Neural progenitor cell (in vitro differentiated cells): ENCODE measurements at regions not wholly inside any gene's neighbourhood (a gene's known extent, or its start where the extent isn't known, plus 50 kb on each side); places are given as distances from the start of the nearest gene placed in this dataset.

Source experiments
- EZH2 ChIP-seq: fragments of 200-600 bp; sonication (generic); IDR thresholded peaks from 2 replicates; pipeline ENCODE4 v1.6.1; 2017; ENCODE audit warnings: antibody characterized with exemption, mild to moderate bottlenecking, moderate library complexity
- EZH2phosphoT487 ChIP-seq: fragments of 200-600 bp; sonication (generic); IDR thresholded peaks from 2 replicates; pipeline ENCODE4 v1.6.1; 2017; ENCODE audit warnings: antibody characterized with exemption
- TF ChIP-seq, protein P1 (sequence below): fragments of 200-600 bp; sonication (generic); IDR thresholded peaks from 2 replicates; pipeline ENCODE4 v1.5.1; 2017; ENCODE audit warnings: antibody characterized with exemption, mild to moderate bottlenecking

GRCh38 chr3:194011807-194012206, 124.1 kb upstream of the HES1 start:
- TF ChIP-seq EZH2 (no peak), EZH2phosphoT487 (no peak)
- TF ChIP-seq, protein P1, sequence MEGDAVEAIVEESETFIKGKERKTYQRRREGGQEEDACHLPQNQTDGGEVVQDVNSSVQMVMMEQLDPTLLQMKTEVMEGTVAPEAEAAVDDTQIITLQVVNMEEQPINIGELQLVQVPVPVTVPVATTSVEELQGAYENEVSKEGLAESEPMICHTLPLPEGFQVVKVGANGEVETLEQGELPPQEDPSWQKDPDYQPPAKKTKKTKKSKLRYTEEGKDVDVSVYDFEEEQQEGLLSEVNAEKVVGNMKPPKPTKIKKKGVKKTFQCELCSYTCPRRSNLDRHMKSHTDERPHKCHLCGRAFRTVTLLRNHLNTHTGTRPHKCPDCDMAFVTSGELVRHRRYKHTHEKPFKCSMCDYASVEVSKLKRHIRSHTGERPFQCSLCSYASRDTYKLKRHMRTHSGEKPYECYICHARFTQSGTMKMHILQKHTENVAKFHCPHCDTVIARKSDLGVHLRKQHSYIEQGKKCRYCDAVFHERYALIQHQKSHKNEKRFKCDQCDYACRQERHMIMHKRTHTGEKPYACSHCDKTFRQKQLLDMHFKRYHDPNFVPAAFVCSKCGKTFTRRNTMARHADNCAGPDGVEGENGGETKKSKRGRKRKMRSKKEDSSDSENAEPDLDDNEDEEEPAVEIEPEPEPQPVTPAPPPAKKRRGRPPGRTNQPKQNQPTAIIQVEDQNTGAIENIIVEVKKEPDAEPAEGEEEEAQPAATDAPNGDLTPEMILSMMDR, result no peak
